T-helper 1 cell treated with Interleukin-12 subunit alpha and Interleukin-12 subunit beta and Interleukin-4 antibody, amounts not matched to agents 30 μg/mL and 1 μg/mL, for 36 hours (primary cell): ENCODE measurements at regions not wholly inside any gene's neighbourhood (a gene's known extent, or its start where the extent isn't known, plus 50 kb on each side); places are given as distances from the start of the nearest gene placed in this dataset.

Experiments
- H3K27ac Mint-ChIP-seq: one replicate; pipeline ENCODE4 v1.8.0; 2021; ENCODE audit warnings: mild to moderate bottlenecking, mixed read lengths
- H3K27me3 Mint-ChIP-seq: one replicate; pipeline ENCODE4 v1.8.0; 2021; ENCODE audit warnings: low read depth, mixed read lengths
- H3K36me3 Mint-ChIP-seq: one replicate; pipeline ENCODE4 v1.8.0; 2021; ENCODE audit warnings: low read depth, mixed read lengths
- H3K4me1 Mint-ChIP-seq: one replicate; pipeline ENCODE4 v1.8.0; 2021; ENCODE audit warnings: low read depth, mixed read lengths
- H3K4me3 Mint-ChIP-seq: one replicate; pipeline ENCODE4 v1.8.0; 2021; ENCODE audit warnings: mild to moderate bottlenecking, moderate library complexity, mixed read lengths
- H3K9me3 Mint-ChIP-seq: one replicate; pipeline ENCODE4 v1.8.0; 2021; ENCODE audit warnings: mixed read lengths

- Mint-ChIP-seq H3K4me1 (no peaks in the 10 kb centered on the region), H3K27me3 (peaks cover 66% of the 10 kb centered on the region), H3K9me3 (no peaks in the 10 kb centered on the region), H3K36me3 (no peaks in the 10 kb centered on the region), H3K27ac (no peak overlapping the region), H3K4me3 (no peak overlapping the region)
Observed at GRCh38 chr10:4372601-4373000, 453.4 kb upstream of the AKR1E2 start.

- no peaks in the 10 kb centered on the region for H3K4me1 Mint-ChIP-seq
- H3K4me3 Mint-ChIP-seq, result no peak overlapping the region
- H3K27ac Mint-ChIP-seq, result no peak overlapping the region
- H3K36me3 Mint-ChIP-seq, result no peaks in the 10 kb centered on the region
- H3K9me3 Mint-ChIP-seq, result no peaks in the 10 kb centered on the region
- H3K27me3 Mint-ChIP-seq, result peaks cover 64% of the 10 kb centered on the region
Observed at GRCh38 chr10:4371691-4372295, 454.2 kb upstream of the AKR1E2 start.

- Mint-ChIP-seq H3K36me3 (no peaks in the 10 kb centered on the region), H3K27me3 (peaks cover 54% of the 10 kb centered on the region), H3K27ac (no peak overlapping the region), H3K4me3 (no peak overlapping the region), H3K4me1 (no peaks in the 10 kb centered on the region), H3K9me3 (no peaks in the 10 kb centered on the region)
Observed at GRCh38 chr10:4370376-4370775, 455.6 kb upstream of the AKR1E2 start.

GRCh38 chr10:4361581-4361980 is 464.4 kb upstream of the AKR1E2 start:
- H3K4me1 Mint-ChIP-seq, result no peaks in the 10 kb centered on the region
- no peak overlapping the region for H3K27ac Mint-ChIP-seq
- no peaks in the 10 kb centered on the region for H3K9me3 Mint-ChIP-seq
- H3K27me3 Mint-ChIP-seq, result peaks cover 32% of the 10 kb centered on the region
- no peaks in the 10 kb centered on the region for H3K36me3 Mint-ChIP-seq
- no peak overlapping the region for H3K4me3 Mint-ChIP-seq

GRCh38 chr10:4359003-4359402 is 467.0 kb upstream of the AKR1E2 start:
- Mint-ChIP-seq H3K4me1 (no peaks in the 10 kb centered on the region), H3K27me3 (peaks cover 43% of the 10 kb centered on the region), H3K36me3 (no peaks in the 10 kb centered on the region), H3K27ac (no peak overlapping the region), H3K9me3 (no peaks in the 10 kb centered on the region), H3K4me3 (no peak overlapping the region)

GRCh38 chr10:4357911-4358310 is 468.1 kb upstream of the AKR1E2 start:
- no peak overlapping the region for H3K27ac Mint-ChIP-seq

GRCh38 chr10:4355350-4355749 is 470.7 kb upstream of the AKR1E2 start:
- Mint-ChIP-seq H3K27ac (no peak overlapping the region), H3K4me3 (no peak overlapping the region), H3K27me3 (peaks cover 24% of the 10 kb centered on the region)

More at GRCh38 chr10:4357911-4358310, 468.1 kb upstream of the AKR1E2 start:
- Mint-ChIP-seq H3K4me3 (no peak overlapping the region), H3K27me3 (peaks cover 40% of the 10 kb centered on the region), H3K36me3 (no peaks in the 10 kb centered on the region), H3K9me3 (no peaks in the 10 kb centered on the region), H3K4me1 (peaks cover 2% of the 10 kb centered on the region)

GRCh38 chr10:4354382-4354812 is 471.6 kb upstream of the AKR1E2 start:
- peaks cover 1% of the 10 kb centered on the region for H3K36me3 Mint-ChIP-seq
- peaks cover 21% of the 10 kb centered on the region for H3K27me3 Mint-ChIP-seq
- no peaks in the 10 kb centered on the region for H3K9me3 Mint-ChIP-seq
- no peak overlapping the region for H3K4me3 Mint-ChIP-seq
- H3K27ac Mint-ChIP-seq, result no peak overlapping the region
- peaks cover 2% of the 10 kb centered on the region for H3K4me1 Mint-ChIP-seq

More at GRCh38 chr10:4355350-4355749, 470.7 kb upstream of the AKR1E2 start:
- no peaks in the 10 kb centered on the region for H3K9me3 Mint-ChIP-seq
- peaks cover 2% of the 10 kb centered on the region for H3K4me1 Mint-ChIP-seq
- H3K36me3 Mint-ChIP-seq, result no peaks in the 10 kb centered on the region

GRCh38 chr10:4353964-4354363 is 472.0 kb upstream of the AKR1E2 start:
- no peak overlapping the region for H3K27ac Mint-ChIP-seq
- peaks cover 21% of the 10 kb centered on the region for H3K27me3 Mint-ChIP-seq
- peaks cover 1% of the 10 kb centered on the region for H3K36me3 Mint-ChIP-seq
- H3K4me3 Mint-ChIP-seq, result no peak overlapping the region
- H3K4me1 Mint-ChIP-seq, result peaks cover 2% of the 10 kb centered on the region
- no peaks in the 10 kb centered on the region for H3K9me3 Mint-ChIP-seq

GRCh38 chr10:4353059-4353655 is 472.9 kb upstream of the AKR1E2 start:
- Mint-ChIP-seq H3K36me3 (peaks cover 1% of the 10 kb centered on the region), H3K4me1 (peaks cover 2% of the 10 kb centered on the region), H3K27ac (no peak overlapping the region), H3K27me3 (peaks cover 21% of the 10 kb centered on the region), H3K9me3 (no peaks in the 10 kb centered on the region), H3K4me3 (no peak overlapping the region)

GRCh38 chr10:4352414-4352961 is 473.5 kb upstream of the AKR1E2 start:
- H3K27me3 Mint-ChIP-seq, result peaks cover 21% of the 10 kb centered on the region
- no peak overlapping the region for H3K27ac Mint-ChIP-seq
- no peak overlapping the region for H3K4me3 Mint-ChIP-seq
- no peaks in the 10 kb centered on the region for H3K9me3 Mint-ChIP-seq
- peaks cover 2% of the 10 kb centered on the region for H3K4me1 Mint-ChIP-seq
- H3K36me3 Mint-ChIP-seq, result peaks cover 1% of the 10 kb centered on the region

GRCh38 chr10:4351723-4352413 is 474.1 kb upstream of the AKR1E2 start:
- H3K27me3 Mint-ChIP-seq, result peaks cover 19% of the 10 kb centered on the region
- no peak overlapping the region for H3K27ac Mint-ChIP-seq
- no peak overlapping the region for H3K4me3 Mint-ChIP-seq
- H3K36me3 Mint-ChIP-seq, result peaks cover 1% of the 10 kb centered on the region
- H3K4me1 Mint-ChIP-seq, result peaks cover 2% of the 10 kb centered on the region
- no peaks in the 10 kb centered on the region for H3K9me3 Mint-ChIP-seq

GRCh38 chr10:4347397-4347796 is 478.6 kb upstream of the AKR1E2 start:
- Mint-ChIP-seq H3K27me3 (no peaks in the 10 kb centered on the region), H3K4me1 (no peaks in the 10 kb centered on the region), H3K4me3 (no peak overlapping the region), H3K27ac (no peak overlapping the region), H3K9me3 (no peaks in the 10 kb centered on the region), H3K36me3 (peaks cover 1% of the 10 kb centered on the region)

GRCh38 chr10:4345877-4346646 is 479.9 kb upstream of the AKR1E2 start:
- Mint-ChIP-seq H3K4me3 (no peak overlapping the region), H3K9me3 (no peaks in the 10 kb centered on the region), H3K27ac (no peak overlapping the region), H3K27me3 (no peaks in the 10 kb centered on the region), H3K4me1 (no peaks in the 10 kb centered on the region), H3K36me3 (peaks cover 1% of the 10 kb centered on the region)
